ENCODE measurements at regions not wholly inside any gene's neighbourhood (a gene's known extent, or its start where the extent isn't known, plus 50 kb on each side); places are given as distances from the start of the nearest gene placed in this dataset.

DNA sequence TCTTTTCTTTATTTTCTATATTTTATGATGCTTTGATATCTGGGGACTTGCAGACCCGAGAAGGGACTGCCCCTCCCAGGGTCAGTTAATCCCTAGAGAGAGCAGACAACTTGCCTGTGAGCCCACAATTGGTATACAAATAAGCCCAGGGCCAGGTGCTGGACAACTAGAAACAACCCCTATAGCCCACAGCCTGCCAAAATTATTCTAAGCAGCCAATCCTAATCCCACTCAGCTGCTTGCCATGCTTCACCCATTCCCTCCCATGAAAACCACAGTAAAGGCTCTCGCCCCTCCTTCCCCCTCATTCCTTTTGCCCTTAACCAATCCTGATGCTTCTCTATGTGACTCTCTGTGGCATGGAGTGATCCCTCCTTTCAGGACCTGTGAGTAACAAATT lies 380.7 kb downstream of the RBM43 start:
- TF ChIP-seq ZNF670 (tag by site-specific recombination; IDR thresholded peaks at IDR 0.05; ENCODE audit: low read depth) (no peak), ZNF629 (tag by site-specific recombination; IDR thresholded peaks at IDR 0.05) (no peak), SP2 (tag by site-specific recombination; IDR thresholded peaks at IDR 0.05) (no peak), YY1 (tag by site-specific recombination; IDR thresholded peaks at IDR 0.05) (no peak), ZNF549 (tag by site-specific recombination; IDR thresholded peaks at IDR 0.05) (no peak), ZNF223 (tag by site-specific recombination; IDR thresholded peaks at IDR 0.05) (no peak), ZNF239 (tag by site-specific recombination; IDR thresholded peaks at IDR 0.05) (no peak), YY2 (tag by site-specific recombination; IDR thresholded peaks at IDR 0.05) (no peak), HOXA7 (CRISPR knock-in tag; IDR thresholded peaks at IDR 0.05; ENCODE audit: borderline replicate concordance) (no peak), ZNF24 (tag by site-specific recombination; IDR thresholded peaks at IDR 0.05) (no peak), ZBTB48 (tag by site-specific recombination; IDR thresholded peaks at IDR 0.05) (no peak), ZNF155 (tag by site-specific recombination; IDR thresholded peaks at IDR 0.05) (no peak)
- TF ChIP-seq, protein P1, sequence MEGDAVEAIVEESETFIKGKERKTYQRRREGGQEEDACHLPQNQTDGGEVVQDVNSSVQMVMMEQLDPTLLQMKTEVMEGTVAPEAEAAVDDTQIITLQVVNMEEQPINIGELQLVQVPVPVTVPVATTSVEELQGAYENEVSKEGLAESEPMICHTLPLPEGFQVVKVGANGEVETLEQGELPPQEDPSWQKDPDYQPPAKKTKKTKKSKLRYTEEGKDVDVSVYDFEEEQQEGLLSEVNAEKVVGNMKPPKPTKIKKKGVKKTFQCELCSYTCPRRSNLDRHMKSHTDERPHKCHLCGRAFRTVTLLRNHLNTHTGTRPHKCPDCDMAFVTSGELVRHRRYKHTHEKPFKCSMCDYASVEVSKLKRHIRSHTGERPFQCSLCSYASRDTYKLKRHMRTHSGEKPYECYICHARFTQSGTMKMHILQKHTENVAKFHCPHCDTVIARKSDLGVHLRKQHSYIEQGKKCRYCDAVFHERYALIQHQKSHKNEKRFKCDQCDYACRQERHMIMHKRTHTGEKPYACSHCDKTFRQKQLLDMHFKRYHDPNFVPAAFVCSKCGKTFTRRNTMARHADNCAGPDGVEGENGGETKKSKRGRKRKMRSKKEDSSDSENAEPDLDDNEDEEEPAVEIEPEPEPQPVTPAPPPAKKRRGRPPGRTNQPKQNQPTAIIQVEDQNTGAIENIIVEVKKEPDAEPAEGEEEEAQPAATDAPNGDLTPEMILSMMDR (tag by site-specific recombination; IDR thresholded peaks at IDR 0.05), result no peak
- TF ChIP-seq, protein P2, sequence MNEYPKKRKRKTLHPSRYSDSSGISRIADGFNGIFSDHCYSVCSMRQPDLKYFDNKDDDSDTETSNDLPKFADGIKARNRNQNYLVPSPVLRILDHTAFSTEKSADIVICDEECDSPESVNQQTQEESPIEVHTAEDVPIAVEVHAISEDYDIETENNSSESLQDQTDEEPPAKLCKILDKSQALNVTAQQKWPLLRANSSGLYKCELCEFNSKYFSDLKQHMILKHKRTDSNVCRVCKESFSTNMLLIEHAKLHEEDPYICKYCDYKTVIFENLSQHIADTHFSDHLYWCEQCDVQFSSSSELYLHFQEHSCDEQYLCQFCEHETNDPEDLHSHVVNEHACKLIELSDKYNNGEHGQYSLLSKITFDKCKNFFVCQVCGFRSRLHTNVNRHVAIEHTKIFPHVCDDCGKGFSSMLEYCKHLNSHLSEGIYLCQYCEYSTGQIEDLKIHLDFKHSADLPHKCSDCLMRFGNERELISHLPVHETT (tag by site-specific recombination; IDR thresholded peaks at IDR 0.05), result no peak

All from HEK293 (cell line).